GM20000 (cell line): ENCODE measurements at regions not wholly inside any gene's neighbourhood (a gene's known extent, or its start where the extent isn't known, plus 50 kb on each side); places are given as distances from the start of the nearest gene placed in this dataset.

Experiments
- DNase-seq: peaks from one replicate; pipeline ENCODE4 v3.0.0; 2012; ENCODE audit warnings: low spot score
- TF ChIP-seq, protein P1 (sequence below): IDR thresholded peaks from 2 replicates; pipeline ENCODE4 v1.5.1; 2012; ENCODE audit warnings: mild to moderate bottlenecking, control low read depth; ENCODE audit errors: extremely low read depth, missing control alignments

DNA sequence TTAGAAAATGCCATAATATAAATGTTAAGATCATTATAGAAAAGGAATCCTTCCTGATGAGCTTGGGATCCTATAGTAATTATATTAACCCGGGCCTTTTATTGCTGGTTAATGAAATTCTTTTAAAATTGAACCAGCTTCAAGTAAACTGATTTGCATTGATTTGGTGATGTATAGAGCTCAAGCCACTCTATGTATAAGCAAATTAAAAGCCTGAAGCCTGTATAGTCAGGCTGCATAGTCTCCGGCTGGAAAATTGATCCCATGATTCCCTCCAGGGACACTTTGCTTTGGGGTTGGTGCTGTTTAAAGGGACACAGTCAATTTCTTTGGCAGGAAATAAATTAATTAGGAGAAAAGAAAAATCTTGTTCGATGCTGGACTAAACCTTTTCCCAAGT is 199.1 kb downstream of the HERPUD2 start:
- TF ChIP-seq, protein P1, sequence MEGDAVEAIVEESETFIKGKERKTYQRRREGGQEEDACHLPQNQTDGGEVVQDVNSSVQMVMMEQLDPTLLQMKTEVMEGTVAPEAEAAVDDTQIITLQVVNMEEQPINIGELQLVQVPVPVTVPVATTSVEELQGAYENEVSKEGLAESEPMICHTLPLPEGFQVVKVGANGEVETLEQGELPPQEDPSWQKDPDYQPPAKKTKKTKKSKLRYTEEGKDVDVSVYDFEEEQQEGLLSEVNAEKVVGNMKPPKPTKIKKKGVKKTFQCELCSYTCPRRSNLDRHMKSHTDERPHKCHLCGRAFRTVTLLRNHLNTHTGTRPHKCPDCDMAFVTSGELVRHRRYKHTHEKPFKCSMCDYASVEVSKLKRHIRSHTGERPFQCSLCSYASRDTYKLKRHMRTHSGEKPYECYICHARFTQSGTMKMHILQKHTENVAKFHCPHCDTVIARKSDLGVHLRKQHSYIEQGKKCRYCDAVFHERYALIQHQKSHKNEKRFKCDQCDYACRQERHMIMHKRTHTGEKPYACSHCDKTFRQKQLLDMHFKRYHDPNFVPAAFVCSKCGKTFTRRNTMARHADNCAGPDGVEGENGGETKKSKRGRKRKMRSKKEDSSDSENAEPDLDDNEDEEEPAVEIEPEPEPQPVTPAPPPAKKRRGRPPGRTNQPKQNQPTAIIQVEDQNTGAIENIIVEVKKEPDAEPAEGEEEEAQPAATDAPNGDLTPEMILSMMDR: no peak

DNA sequence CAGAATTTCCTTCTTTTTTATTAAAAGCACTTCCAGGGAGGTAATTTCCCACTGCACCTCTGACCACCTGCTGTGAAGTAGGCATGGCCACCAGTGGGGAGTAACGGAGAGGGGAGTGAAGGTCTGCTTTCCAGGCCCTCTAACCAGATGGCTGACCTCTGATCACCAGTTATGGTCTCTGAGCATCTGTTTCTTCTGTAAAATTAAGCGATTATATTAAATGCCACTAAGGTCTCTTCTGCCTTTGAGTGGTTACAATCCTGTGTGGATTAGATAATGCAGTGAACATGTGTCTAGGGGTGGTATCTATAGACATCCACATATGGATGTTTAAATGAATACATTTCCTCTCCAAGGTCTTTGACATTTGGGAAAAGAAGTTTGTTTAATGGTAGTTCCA is 199.6 kb downstream of the HERPUD2 start:
- no peak for DNase-seq
- TF ChIP-seq, protein P1: no peak

More for the DNA sequence above, 199.1 kb downstream of the HERPUD2 start:
- no peak for DNase-seq

DNA sequence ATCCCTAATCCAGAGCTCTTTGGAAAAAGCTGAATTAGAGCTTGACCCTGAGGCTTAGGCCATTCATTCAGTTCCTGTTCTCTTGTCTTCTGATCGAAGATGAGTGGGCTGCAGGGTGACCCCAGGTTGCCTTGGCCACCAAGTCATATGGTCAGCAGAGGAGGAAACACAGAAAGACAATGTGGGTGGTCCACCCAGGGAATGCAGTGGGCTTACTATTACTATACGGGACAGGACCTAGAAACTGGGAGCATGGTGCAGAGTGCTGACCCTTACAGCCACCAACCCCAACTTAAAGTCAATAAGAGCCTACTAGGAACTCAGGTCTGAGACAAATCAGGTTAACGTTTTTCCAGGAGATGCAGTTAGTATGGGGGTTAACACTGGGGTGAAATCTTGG is 200.5 kb downstream of the HERPUD2 start:
- TF ChIP-seq, protein P1: no peak
- DNase-seq: no peak

DNA sequence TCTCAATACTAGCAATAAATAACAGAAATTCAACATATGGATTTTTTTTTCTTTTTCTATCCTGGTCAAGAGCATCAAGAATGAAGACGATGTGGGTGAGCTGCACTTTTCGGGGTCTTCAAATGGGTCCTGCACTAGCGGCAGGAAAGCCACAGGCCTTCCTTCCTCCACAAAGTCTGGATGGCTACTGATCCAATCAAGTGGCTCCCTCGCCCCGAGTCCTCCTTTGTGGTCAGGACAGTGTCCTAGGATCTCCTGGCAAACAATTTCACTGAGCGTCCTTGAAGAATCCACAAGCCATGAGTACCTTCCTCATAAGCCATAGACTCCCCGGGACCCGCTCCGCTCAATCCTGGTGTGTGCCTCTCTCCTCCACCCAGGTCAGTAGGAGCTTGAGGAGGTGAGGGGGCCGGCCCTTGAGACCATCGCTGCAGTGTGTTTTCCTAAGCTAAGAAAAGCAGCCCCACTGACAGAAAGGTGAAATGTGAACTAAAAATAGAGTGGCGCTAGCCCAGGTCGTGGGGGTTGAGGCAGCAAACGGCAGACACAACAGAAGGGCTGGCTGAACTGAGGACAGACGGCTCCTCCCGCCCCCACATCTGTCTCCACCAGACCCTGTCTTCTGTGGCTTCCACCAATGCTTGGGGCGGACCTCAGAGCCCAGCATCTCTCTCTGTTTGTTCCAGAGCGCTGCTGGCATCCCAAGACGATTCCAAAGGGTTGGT is 202.3 kb downstream of the HERPUD2 start:
- TF ChIP-seq, protein P1: no peak
- DNase-seq: no peak

DNA sequence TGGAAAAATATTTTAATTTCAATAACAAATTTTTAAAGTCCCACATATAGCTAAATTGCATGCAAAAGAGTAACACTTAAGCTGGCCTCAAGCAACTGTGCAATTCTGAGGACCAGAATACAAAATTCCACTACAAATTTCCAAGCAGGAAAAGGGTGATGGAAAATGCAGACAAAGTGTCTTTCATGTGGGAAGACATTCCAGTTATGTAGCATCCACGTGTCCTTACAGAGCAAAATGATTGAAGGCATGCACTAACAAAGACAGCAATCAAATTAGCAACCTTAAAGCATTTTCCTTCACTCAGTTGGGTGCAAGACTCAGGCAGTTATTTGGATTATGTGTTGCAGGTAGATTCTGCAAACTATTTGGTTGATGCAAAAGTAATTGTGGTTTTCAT is 203.7 kb downstream of the HERPUD2 start:
- TF ChIP-seq, protein P1: no peak
- no peak for DNase-seq

DNA sequence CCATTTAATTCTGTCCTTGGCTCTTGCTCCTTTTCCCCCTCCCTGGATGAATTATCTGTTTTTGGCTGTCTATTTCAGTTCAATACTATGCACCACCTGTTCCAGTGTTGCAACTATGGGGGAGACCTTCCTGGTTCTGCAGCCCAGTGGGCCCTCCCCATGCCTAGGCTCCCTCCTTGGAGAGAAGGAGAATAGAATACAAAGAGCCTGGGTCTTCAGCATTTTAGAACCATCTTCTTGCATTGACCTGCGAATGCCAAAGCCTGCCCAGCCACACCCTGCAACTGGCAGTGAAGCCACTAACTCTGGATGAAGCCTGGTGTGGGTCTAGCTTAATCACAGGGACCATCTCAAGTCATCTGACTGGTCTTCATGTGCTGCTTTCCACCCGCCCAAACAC is 207.1 kb downstream of the HERPUD2 start:
- TF ChIP-seq, protein P1: no peak
- no peak for DNase-seq

DNA sequence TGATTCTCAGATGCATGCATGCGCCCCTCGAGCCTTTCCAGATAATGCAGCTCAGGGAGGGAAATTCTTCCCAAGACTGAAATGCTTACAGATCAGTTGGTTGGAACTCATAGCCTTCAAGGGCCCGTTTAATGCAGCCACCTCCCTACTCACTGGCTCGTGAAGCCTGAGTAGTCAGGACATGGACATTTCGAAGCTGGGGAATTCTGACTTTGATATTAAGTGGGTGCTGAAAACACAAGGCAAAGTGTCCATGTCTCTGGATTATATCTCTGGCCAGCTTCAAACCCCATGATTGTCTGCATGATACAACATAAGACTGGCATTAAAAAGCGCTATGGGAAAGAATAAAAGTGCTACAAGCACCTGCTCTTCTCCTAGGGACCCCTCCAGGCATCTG is 207.5 kb downstream of the HERPUD2 start:
- no peak for DNase-seq
- TF ChIP-seq, protein P1: no peak
